ENCODE measurements at regions not wholly inside any gene's neighbourhood (a gene's known extent, or its start where the extent isn't known, plus 50 kb on each side); places are given as distances from the start of the nearest gene placed in this dataset.

DNA sequence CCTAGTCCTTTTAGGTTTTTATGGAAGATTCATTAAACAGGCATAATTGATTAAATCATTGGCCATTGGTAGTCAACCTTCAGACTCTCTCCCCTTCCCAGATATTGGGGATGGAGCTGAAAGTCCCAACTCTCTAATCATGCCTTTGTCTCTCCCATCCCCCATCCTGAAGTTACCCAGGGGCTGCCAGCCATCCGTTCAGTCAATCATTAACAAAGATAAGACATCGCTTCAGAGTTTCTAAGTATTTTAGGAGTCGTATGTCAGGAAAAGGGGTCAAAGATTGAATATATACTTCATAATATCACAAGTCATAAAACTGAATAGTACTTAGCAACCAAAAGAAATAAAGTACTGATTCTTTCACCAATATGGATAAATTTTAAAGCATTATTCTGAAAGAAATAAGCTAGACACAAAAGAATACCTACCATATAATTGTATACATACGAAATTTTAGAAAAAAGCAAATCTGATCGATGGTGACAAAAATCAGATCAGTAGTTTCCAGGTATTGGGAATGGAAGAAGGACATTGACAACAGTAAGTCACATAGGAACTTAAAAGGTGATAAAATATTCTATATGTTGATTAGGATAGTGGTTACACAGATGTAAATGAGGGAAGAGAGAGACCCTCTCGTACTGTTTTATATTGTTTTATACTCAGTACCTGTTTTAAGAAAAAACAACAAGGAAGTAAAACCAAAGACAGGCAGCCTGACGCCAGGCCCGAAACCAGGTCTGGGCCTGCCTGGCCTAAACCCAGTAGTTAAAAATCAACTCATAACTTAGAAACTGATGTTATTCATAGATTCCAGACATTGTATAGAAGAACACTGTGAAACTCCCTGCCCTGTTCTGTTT, 414.4 kb downstream of the DAD1 start:
- FAIRE-seq (peak; percentile 81), DNase-seq (ENCODE audit: low spot score) (peak; percentile 49)

DNA sequence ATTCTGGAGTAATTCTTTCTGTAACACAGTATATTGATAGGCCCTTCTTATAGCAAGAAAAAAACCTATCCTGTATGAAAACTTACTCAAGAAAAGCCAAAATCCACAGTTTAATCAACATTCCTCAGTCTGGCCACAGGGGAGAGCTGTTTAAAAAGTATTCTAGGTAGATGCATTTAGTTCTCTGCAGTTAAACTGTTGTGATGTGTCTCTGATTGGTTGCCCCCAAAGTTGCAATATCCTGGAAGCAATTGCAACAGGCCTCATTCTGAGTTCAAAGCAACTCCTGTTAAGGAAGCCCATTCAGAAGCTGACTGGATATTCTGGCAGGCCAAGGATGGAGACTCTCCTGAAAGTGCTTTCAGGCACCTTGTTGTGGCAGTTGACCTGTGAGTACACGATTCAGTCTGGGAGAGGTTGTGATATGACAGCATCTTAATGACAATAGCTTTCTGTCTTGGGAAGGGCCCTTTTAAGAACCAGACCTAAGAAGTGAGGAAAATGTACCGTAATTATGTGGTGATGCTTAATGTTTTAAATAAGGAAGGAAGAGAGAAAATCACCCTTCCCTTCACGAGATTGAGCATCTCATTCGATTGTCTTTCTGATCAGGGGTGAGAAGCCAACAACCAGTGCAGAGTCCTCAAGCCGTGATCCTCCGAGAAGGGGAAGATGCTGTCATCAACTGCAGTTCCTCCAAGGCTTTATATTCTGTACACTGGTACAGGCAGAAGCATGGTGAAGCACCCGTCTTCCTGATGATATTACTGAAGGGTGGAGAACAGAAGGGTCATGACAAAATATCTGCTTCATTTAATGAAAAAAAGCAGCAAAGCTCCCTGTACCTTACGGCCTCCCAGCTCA, 420.7 kb downstream of the DAD1 start:
- DNase-seq (ENCODE audit: low spot score) (no peak), FAIRE-seq (peak; percentile 7)

GRCh38 chr14:22164616-22165015, 424.4 kb downstream of the DAD1 start:
- DNase-seq (ENCODE audit: low spot score) = no peak
- FAIRE-seq = no peak

GRCh38 chr14:22163051-22163450, 426.0 kb downstream of the DAD1 start:
- DNase-seq (ENCODE audit: low spot score) (peak; percentile 10), FAIRE-seq (no peak)

DNA sequence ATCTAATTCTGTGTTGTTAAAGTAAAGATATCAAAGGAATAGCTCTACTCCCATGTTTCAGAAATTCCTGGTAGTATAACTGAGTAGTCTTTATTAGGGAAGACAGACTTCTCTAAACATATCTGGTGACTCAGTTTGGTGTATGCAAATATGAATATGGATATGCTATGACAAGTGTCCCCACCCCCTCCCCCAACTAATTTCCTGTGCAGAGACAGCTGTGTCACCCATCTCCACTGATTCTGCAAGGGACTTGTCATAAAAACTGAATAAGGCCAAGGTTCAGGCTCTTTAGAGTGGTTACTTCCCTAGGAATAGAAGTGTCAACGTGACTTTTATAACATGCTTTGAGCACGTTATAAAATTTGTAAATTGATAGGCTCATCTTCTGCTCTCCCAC, 429.1 kb downstream of the DAD1 start:
- no peak for FAIRE-seq
- no peak for DNase-seq (ENCODE audit: low spot score)

- peak; percentile 79 for DNase-seq (ENCODE audit: low spot score)
- peak; percentile 69 for FAIRE-seq
These were observed 429.9 kb downstream of the DAD1 start for GRCh38 chr14:22159099-22159498.

- no peak for FAIRE-seq
- no peak for DNase-seq (ENCODE audit: low spot score)
These were observed 430.5 kb downstream of the DAD1 start for GRCh38 chr14:22158560-22158959.

- DNase-seq (ENCODE audit: low spot score) = no peak
- FAIRE-seq = no peak
These were observed 433.5 kb downstream of the DAD1 start for GRCh38 chr14:22155571-22155970.

DNA sequence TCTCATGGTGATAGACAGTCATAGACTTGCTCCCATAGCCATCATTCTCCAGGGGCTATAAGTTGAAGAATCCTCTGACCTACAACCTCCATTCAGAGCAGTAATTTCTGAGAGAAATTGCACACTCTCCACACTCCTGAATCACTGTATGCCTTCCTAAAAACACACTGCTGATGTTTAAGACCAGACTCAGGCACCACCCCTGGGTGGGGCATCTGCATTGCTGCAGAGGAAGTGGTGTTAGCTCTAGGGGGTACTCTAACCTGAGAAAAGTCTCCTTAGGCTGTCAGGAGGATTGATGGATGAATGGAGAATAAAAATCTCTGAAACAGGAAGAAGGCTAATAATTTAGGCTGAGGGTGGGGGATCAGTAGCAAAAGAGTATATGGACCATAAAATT, 436.1 kb downstream of the DAD1 start:
- no peak for FAIRE-seq
- no peak for DNase-seq (ENCODE audit: low spot score)

DNA sequence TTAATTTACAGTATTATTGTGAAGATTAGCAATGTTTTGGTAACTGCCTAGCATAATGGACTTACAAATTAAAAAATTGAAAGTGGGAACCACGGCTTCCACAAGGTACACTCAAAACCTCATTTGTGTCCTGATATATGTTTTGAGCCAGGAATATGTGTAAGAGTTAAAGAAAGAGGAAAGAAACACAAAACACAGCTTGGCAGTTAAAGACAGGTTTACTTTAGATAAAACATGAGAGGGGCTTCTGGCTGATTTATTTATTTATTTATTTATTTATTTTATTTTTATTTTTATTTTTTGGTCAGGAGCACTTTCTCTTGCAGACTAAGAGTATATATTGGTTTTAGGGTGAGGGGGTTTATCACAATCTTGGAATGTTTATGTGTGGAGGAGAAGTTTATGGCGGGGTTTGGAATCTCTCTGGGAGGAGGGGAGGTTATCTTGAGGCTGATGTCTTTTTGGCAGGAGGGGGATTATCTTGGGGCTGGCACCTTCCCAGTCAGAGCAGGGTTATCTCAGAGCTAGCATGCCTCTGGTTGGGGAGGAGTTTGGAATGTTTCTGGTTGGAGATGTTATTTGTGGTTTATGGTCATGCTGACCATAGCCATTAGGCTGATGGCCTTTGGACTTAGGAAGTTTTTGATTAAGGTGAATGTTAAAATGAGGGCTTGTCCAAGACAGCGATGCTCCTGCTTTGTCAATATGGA, 436.7 kb downstream of the DAD1 start:
- FAIRE-seq (no peak), DNase-seq (ENCODE audit: low spot score) (no peak)

DNA sequence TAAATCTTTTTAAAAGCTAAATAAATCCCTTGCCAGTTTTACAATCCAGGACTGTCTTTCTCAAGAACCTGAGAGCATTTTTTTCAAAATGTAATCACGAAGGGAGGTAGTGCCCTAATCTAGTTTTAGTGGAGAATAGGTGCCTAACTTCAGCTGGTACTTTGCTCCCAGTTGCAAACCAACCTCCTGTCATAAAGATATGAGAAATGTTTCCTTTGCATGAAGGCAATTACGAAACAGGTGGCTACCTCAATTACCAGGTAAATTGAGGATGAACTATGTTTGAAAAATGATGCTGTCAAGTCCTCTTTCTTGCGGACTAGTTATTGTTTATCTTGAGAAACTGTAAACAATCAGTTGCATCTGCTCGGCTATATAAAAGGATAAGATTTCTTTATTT, 437.9 kb downstream of the DAD1 start:
- no peak for DNase-seq (ENCODE audit: low spot score)
- FAIRE-seq = no peak

DNA sequence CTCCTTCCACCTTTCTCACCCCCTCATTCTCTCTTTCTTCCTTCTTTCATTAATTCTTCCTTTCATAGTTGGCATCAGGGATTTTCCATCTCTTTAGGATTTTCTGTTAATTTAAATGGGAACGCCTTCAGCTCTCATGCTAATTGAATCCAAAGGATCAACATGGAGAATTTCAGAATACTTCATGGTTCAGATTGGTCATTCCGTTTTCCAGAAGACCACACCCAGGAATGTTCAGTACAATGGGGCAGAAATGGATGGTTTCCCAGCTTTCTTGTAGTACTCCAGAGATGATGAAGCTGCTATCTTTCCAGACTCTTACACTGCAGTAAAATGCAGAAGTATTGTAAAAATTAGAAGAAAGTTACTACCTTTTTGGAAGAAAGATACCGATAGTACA, 440.0 kb downstream of the DAD1 start:
- FAIRE-seq (no peak), DNase-seq (ENCODE audit: low spot score) (no peak)

DNA sequence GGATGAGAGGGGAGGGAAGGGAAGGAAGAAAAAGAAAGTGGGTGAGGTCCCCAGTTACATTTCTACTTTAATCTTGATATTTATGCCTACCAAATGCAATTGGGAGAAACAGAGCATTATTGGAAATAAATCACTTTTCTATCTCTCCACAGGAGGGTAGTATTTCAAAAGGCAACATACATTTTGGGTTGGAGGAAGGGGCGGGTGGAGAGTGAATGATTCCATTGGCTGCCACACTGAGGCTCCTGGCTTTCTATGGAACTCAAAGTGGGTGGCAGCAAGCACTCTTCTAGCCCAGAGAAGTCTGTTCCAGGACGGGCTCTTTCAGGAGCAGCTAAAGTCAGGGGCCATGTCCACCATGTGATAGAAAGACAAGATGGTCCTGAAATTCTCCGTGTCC, 441.3 kb downstream of the DAD1 start:
- DNase-seq (ENCODE audit: low spot score) = no peak

DNA sequence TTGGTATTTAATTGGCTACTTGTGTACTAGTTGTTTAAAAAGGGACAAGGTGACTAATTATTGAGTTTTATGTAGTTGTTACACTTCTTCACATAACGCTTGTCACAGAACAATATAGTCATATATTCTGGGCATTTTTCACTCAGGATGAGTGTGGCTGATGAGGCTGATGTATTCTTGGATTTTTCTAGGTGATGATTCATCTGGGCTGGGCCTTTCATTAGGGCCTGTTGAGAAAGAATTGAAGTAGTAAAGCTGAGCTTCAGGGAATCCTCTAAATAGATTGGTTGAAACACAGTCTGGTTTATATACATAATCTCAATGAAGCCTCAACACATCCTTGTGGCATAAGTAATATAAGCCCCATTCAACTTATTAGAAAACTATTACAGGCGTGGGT, 445.7 kb downstream of the DAD1 start:
- FAIRE-seq (no peak), DNase-seq (ENCODE audit: low spot score) (no peak)

More for the DNA sequence above, 441.3 kb downstream of the DAD1 start:
- no peak for FAIRE-seq

GRCh38 chr14:22140633-22141032, 448.4 kb downstream of the DAD1 start:
- DNase-seq (ENCODE audit: low spot score) = no peak
- no peak for FAIRE-seq

DNA sequence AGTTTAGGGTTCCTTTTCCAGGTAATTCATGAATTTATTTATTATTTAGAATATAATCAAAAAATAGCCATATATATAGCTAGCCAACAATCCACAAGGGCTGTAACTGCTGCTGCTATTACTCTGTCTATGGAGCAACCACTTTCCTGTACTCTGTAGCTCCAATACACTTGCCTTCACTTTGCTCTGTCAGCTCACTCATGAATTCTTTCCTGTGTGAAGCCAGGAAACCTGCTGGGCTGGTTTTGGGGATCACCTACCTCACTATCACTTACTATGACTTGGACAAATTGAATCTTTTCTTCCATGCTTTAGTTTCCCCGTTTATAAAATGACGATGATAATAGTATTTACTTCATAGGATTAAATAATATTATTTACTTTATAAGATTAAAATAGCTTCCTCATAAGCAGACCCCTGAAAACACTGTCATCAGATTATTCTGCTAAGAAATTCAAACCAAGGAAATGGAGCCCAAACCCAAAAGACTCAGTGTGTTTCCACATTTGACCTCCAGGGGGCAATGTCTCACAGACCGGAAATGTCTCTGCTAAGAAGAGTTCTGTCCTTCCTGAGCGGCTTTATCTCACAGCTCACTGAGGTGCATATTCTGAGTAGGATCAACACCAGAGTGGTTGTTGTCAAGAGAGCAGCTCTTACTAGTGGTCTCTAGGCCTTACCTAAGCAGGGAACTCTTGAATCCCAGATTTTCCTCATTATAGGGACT, 457.1 kb downstream of the DAD1 start:
- FAIRE-seq = no peak

DNA sequence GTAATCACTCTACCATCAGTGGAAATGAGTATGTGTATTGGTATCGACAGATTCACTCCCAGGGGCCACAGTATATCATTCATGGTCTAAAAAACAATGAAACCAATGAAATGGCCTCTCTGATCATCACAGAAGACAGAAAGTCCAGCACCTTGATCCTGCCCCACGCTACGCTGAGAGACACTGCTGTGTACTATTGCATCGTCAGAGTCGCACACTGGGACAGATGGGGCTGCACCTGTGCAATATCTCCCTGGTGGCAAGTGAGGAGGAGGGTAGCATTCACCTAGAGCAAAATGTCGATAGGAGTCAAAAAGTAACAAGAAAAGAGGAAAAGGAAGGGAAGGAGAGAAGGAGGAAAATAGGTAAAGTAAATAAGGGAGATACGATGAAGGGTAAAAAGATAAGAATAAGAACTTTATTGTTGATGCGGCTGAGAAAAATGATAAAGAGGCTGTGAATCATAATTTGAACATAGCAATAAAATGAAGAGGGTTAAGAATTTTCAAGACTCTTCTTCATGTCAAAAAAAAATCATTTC, 450.5 kb upstream of the OR4E1 start:
- DNase-seq (ENCODE audit: low spot score) = no peak
- no peak for FAIRE-seq

More for the DNA sequence above, 457.1 kb downstream of the DAD1 start:
- DNase-seq (ENCODE audit: low spot score) = no peak

DNA sequence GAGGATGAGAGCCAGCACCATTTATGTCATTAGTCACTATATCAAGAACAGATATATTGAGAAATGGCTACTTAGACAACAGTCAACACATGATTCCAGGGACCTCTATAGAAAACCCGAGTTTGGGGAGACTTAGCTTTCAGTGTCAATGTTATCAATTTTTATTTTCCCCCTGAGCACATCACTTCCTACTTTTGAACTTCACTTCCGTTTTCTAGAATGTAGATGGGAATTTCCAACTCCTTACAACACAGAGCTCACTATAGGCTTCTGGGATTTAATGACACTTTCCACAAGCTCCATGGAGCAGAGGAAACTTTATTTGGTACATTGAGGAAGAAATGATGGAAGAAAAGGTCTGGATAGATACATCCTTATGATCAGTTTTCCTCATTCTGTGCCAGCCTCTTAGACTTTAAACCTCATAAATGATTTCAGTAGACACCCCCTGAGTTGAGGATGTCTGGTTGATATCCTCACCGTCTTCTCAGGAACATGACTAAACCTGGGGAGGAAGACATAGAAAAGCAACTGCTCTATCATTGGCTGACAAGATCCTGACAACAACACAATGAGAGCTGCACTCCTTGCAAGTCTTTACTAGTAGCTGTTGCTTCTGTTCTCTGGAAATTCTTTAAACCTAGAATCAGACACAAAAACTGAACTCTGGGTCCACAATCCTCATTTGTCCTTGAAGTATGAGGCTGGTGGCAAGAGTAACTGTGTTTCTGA, 449.4 kb upstream of the OR4E1 start:
- DNase-seq (ENCODE audit: low spot score) = no peak
- FAIRE-seq = no peak

GRCh38 chr14:22122227-22122818, 448.7 kb upstream of the OR4E1 start:
- DNase-seq (ENCODE audit: low spot score) = no peak
- no peak for FAIRE-seq

Data from RCC 7860 (cell line).